ENCODE measurements at regions not wholly inside any gene's neighbourhood (a gene's known extent, or its start where the extent isn't known, plus 50 kb on each side); places are given as distances from the start of the nearest gene placed in this dataset.
A peak's percentile ranks its signal among the peaks of the same experiment; 100 is the strongest.

GRCh38 chr10:78455811-78456210, 422.1 kb downstream of the RPS24 start:
- no peak overlapping the region for H3K4me3 ChIP-seq
- H3K9ac ChIP-seq: no peak overlapping the region
- H3K36me3 ChIP-seq: no peaks in the 10 kb centered on the region
- no peak overlapping the region for H3K27ac ChIP-seq
- no peak for TF ChIP-seq Cebpa-rat (IDR thresholded peaks at IDR 0.05)
- H3K4me2 ChIP-seq: peak overlapping the region in 5 of 11 experiments; percentile 15 to 32 (median 21); a peak in 6 of 22 replicates
- H3K27me3 ChIP-seq: no peaks in the 10 kb centered on the region
- no peaks in the 10 kb centered on the region for H3K9me3 ChIP-seq (replicated peaks in 1 of 11)
- no peaks in the 10 kb centered on the region for H4K20me1 ChIP-seq
- peaks cover 0 to 8% (median 6%) of the 10 kb centered on the region in 10 experiments; a peak in 9 of 20 replicates for H3K4me1 ChIP-seq

GRCh38 chr10:78456649-78457400, 423.2 kb downstream of the RPS24 start:
- H3K4me1 ChIP-seq: peaks cover 0 to 8% (median 6%) of the 10 kb centered on the region in 10 experiments; a peak in 9 of 20 replicates
- H3K9me3 ChIP-seq (replicated peaks in 1 of 11): no peaks in the 10 kb centered on the region
- TF ChIP-seq Cebpa-rat (IDR thresholded peaks at IDR 0.05): no peak
- no peaks in the 10 kb centered on the region for H4K20me1 ChIP-seq
- no peak overlapping the region for H3K9ac ChIP-seq
- no peak overlapping the region for H3K27ac ChIP-seq
- H3K36me3 ChIP-seq: no peaks in the 10 kb centered on the region
- H3K4me2 ChIP-seq: no peak overlapping the region
- no peaks in the 10 kb centered on the region for H3K27me3 ChIP-seq
- no peak overlapping the region for H3K4me3 ChIP-seq

- Histone ChIP-seq H3K36me3 (no peaks in the 10 kb centered on the region), H3K4me2 (no peak overlapping the region), H4K20me1 (no peaks in the 10 kb centered on the region), H3K9ac (no peak overlapping the region), H3K4me3 (no peak overlapping the region), H3K27me3 (no peaks in the 10 kb centered on the region), H3K27ac (no peak overlapping the region), H3K4me1 (peaks cover 0 to 8% (median 6%) of the 10 kb centered on the region in 10 experiments; a peak in 9 of 20 replicates), H3K9me3 (replicated peaks in 1 of 11) (no peaks in the 10 kb centered on the region)
- no peak for TF ChIP-seq Cebpa-rat (IDR thresholded peaks at IDR 0.05)
Measured at GRCh38 chr10:78457804-78458482, 424.3 kb downstream of the RPS24 start.

- H3K27ac ChIP-seq: no peak overlapping the region
- no peak overlapping the region for H3K4me3 ChIP-seq
- H3K9me3 ChIP-seq (replicated peaks in 1 of 11): no peaks in the 10 kb centered on the region
- no peak overlapping the region for H3K9ac ChIP-seq
- no peak for TF ChIP-seq Cebpa-rat (IDR thresholded peaks at IDR 0.05)
- no peaks in the 10 kb centered on the region for H3K27me3 ChIP-seq
- H3K4me1 ChIP-seq: peaks cover 0 to 8% (median 6%) of the 10 kb centered on the region in 10 experiments; a peak in 9 of 20 replicates
- H4K20me1 ChIP-seq: no peaks in the 10 kb centered on the region
- H3K4me2 ChIP-seq: no peak overlapping the region
- no peaks in the 10 kb centered on the region for H3K36me3 ChIP-seq
Measured at GRCh38 chr10:78458983-78459638, 425.4 kb downstream of the RPS24 start.

- Histone ChIP-seq H3K36me3 (no peaks in the 10 kb centered on the region), H3K4me1 (peaks cover 0 to 8% (median 6%) of the 10 kb centered on the region in 10 experiments; a peak in 9 of 20 replicates), H3K4me2 (no peak overlapping the region), H3K27me3 (no peaks in the 10 kb centered on the region), H3K9me3 (replicated peaks in 1 of 11) (no peaks in the 10 kb centered on the region), H3K9ac (no peak overlapping the region), H3K27ac (no peak overlapping the region), H4K20me1 (no peaks in the 10 kb centered on the region), H3K4me3 (no peak overlapping the region)
- TF ChIP-seq Cebpa-rat (IDR thresholded peaks at IDR 0.05): no peak
Measured at GRCh38 chr10:78459639-78460037, 426.0 kb downstream of the RPS24 start.

GRCh38 chr10:78460204-78460603, 426.5 kb downstream of the RPS24 start:
- Histone ChIP-seq H3K4me2 (no peak overlapping the region), H3K27me3 (no peaks in the 10 kb centered on the region), H4K20me1 (no peaks in the 10 kb centered on the region), H3K9ac (no peak overlapping the region), H3K4me1 (peaks cover 0 to 8% (median 6%) of the 10 kb centered on the region in 10 experiments; a peak in 9 of 20 replicates), H3K27ac (no peak overlapping the region), H3K36me3 (no peaks in the 10 kb centered on the region), H3K9me3 (replicated peaks in 1 of 11) (no peaks in the 10 kb centered on the region), H3K4me3 (no peak overlapping the region)
- TF ChIP-seq Cebpa-rat (IDR thresholded peaks at IDR 0.05): no peak

- no peak for TF ChIP-seq Cebpa-rat (IDR thresholded peaks at IDR 0.05)
- Histone ChIP-seq H3K4me2 (no peak overlapping the region), H3K27ac (no peak overlapping the region), H3K9me3 (replicated peaks in 1 of 11) (no peaks in the 10 kb centered on the region), H3K36me3 (no peaks in the 10 kb centered on the region), H3K27me3 (no peaks in the 10 kb centered on the region), H4K20me1 (no peaks in the 10 kb centered on the region), H3K4me3 (no peak overlapping the region), H3K4me1 (no peaks in the 10 kb centered on the region; a peak in 1 of 20 replicates), H3K9ac (no peak overlapping the region)
Measured at GRCh38 chr10:78461333-78461732, 427.7 kb downstream of the RPS24 start.

- Histone ChIP-seq H3K27ac (no peak overlapping the region), H3K36me3 (no peaks in the 10 kb centered on the region), H3K27me3 (no peaks in the 10 kb centered on the region), H3K4me1 (no peaks in the 10 kb centered on the region), H3K4me2 (no peak overlapping the region), H3K9ac (no peak overlapping the region), H4K20me1 (no peaks in the 10 kb centered on the region), H3K9me3 (replicated peaks in 1 of 11) (peaks cover 0 to 2% (median 0%) of the 10 kb centered on the region in 11 experiments; a peak in 2 of 22 replicates), H3K4me3 (no peak overlapping the region)
- no peak for TF ChIP-seq Cebpa-rat (IDR thresholded peaks at IDR 0.05)
Measured at GRCh38 chr10:78462176-78462575, 428.5 kb downstream of the RPS24 start.

GRCh38 chr10:78462726-78463228, 429.1 kb downstream of the RPS24 start:
- Histone ChIP-seq H3K4me2 (no peak overlapping the region), H3K9ac (no peak overlapping the region), H3K27me3 (no peaks in the 10 kb centered on the region), H3K36me3 (no peaks in the 10 kb centered on the region), H3K4me1 (no peaks in the 10 kb centered on the region), H3K9me3 (replicated peaks in 1 of 11) (peaks cover 0 to 7% (median 0%) of the 10 kb centered on the region in 11 experiments; a peak in 3 of 22 replicates), H4K20me1 (no peaks in the 10 kb centered on the region), H3K27ac (no peak overlapping the region), H3K4me3 (no peak overlapping the region)
- TF ChIP-seq Cebpa-rat (IDR thresholded peaks at IDR 0.05): no peak

All from BLaER1 treated with 17β-estradiol and CSF1 and Interleukin-3, amounts not matched to agents 10 nM and 100 nM (cell line).